HCT116 (cell line): ENCODE measurements at regions not wholly inside any gene's neighbourhood (a gene's known extent, or its start where the extent isn't known, plus 50 kb on each side); places are given as distances from the start of the nearest gene placed in this dataset.
"Not testable (repeated sequence)": the region's sequence is repeated elsewhere in the genome, so short reads cannot be mapped to it uniquely, and the experiment has no call there.

Source experiments
- ATAC-seq: fragments of 200-7000 bp; cut with Tn5 transposase; 2 replicates; pipeline ENCODE4 v1.9.1; 2020; ENCODE audit warnings: mild to moderate bottlenecking, moderate library complexity
- BruUV-seq: library from RNA; stranded (reverse); fragments of 400-500 nt; replicated peaks from 2 replicates; lab custom pipeline; 2021; lab: Mats Ljungman, UMichigan
- CTCF ChIA-PET: fragments of 300-600 bp; sonication (Branson Sonifier 250); formaldehyde crosslinking; loops from one replicate; lab custom pipeline; 2021; ENCODE audit warnings: antibody characterized with exemption; lab: Charles Lee
- POLR2A ChIA-PET: fragments of 300-600, 350-600 bp; sonication (Branson Sonifier 250); formaldehyde crosslinking; loops from one replicate; lab custom pipeline; 2021; ENCODE audit warnings: antibody characterized with exemption; lab: Charles Lee
- RAD21 ChIA-PET, 2 experiments: fragments of 300-600 bp; sonication (Branson Sonifier 250); formaldehyde crosslinking; loops; one replicate each; lab custom pipeline; 2023; ENCODE audit warnings: low total read pairs in 2 of 2; ENCODE audit not compliant: uncharacterized antibody in 2 of 2, unreplicated experiment in 2 of 2, low non-redundant PET in 1 of 2; lab: Charles Lee
- DNase-seq: peaks from one replicate; pipeline ENCODE4 v3.0.0-alpha.2; 2010; ENCODE audit warnings: low read depth, low spot score
- H2AFZ ChIP-seq: fragments of 200-600 bp; shearing (Covaris generic), sonication (generic); 2 replicates; pipeline ENCODE4 v1.6.1; 2017; ENCODE audit warnings: low read depth, mixed run types, mixed read lengths, antibody characterized with exemption, low read length; ENCODE audit not compliant: poor library complexity, severe bottlenecking
- H3K27ac ChIP-seq: 2 replicates; pipeline ENCODE4 v1.5.1; 2012; ENCODE audit warnings: low read depth, low read length
- H3K27me3 ChIP-seq: fragments of 200-600 bp; sonication (generic); 2 replicates; pipeline ENCODE4 v1.6.1; 2016; ENCODE audit warnings: mixed run types, low read length, mixed read lengths; ENCODE audit not compliant: insufficient read depth
- H3K36me3 ChIP-seq, 2 experiments: fragments of 200-500 bp in 1 of 2; fragments of 200-600 bp in 1 of 2; sonication (Bioruptor generic) in 1 of 2; sonication (generic) in 1 of 2; 2 replicates each; pipeline versions ENCODE4 v1.5.1 to v1.6.1; 2014 to 2016; ENCODE audit warnings: low read length in 2 of 2, inconsistent platforms in 1 of 2, mixed read lengths in 1 of 2, mixed run types in 1 of 2; ENCODE audit not compliant: insufficient read depth in 2 of 2, control insufficient read depth in 1 of 2
- H3K4me1 ChIP-seq, 2 experiments: fragments of 200-600 bp in 1 of 2; sonication (generic) in 1 of 2; 2 replicates each; pipeline versions ENCODE4 v1.5.1 to v1.6.1; 2012 to 2017; ENCODE audit warnings: low read length in 2 of 2, inconsistent platforms in 1 of 2, mild to moderate bottlenecking in 1 of 2, mixed read lengths in 1 of 2, mixed run types in 1 of 2, moderate library complexity in 1 of 2; ENCODE audit not compliant: insufficient read depth in 2 of 2, control insufficient read depth in 1 of 2
- H3K4me2 ChIP-seq: fragments of 200-600 bp; sonication (generic); 2 replicates; pipeline ENCODE4 v1.6.1; 2017; ENCODE audit warnings: mixed run types, low read length, mixed read lengths
- H3K4me3 ChIP-seq, 2 experiments: fragments of 200-600 bp in 1 of 2; sonication (generic) in 1 of 2; replicated peaks in 1 of 2; 2 replicates each; pipeline ENCODE4 v1.5.1; 2011 to 2016; ENCODE audit warnings: low read length in 2 of 2, control low read depth in 1 of 2, low read depth in 1 of 2, mild to moderate bottlenecking in 1 of 2, mixed read lengths in 1 of 2, mixed run types in 1 of 2
- H3K79me2 ChIP-seq: fragments of 200-600 bp; sonication (generic); 2 replicates; pipeline ENCODE4 v1.6.1; 2017; ENCODE audit warnings: mild to moderate bottlenecking, mixed run types, low read length, moderate library complexity, mixed read lengths; ENCODE audit not compliant: insufficient read depth
- H3K9ac ChIP-seq: fragments of 200-600 bp; sonication (generic); 2 replicates; pipeline ENCODE4 v1.6.1; 2016; ENCODE audit warnings: low read length, mixed read lengths
- H3K9me2 ChIP-seq: fragments of 200-600 bp; sonication (generic), shearing (Covaris generic); 2 replicates; pipeline ENCODE4 v1.6.1; 2017; ENCODE audit warnings: mixed run types, mild to moderate bottlenecking, moderate library complexity; ENCODE audit not compliant: insufficient read depth
- H3K9me3 ChIP-seq, 2 experiments: fragments of 200-500 bp in 1 of 2; fragments of 200-600 bp in 1 of 2; sonication (Bioruptor generic) in 1 of 2; sonication (generic) in 1 of 2; 2 replicates each; pipeline ENCODE4 v1.6.1; 2014 to 2017; ENCODE audit warnings: low read length in 2 of 2, mixed read lengths in 2 of 2, inconsistent platforms in 1 of 2, low read depth in 1 of 2, mild to moderate bottlenecking in 1 of 2, mixed run types in 1 of 2, moderate library complexity in 1 of 2; ENCODE audit not compliant: control insufficient read depth in 1 of 2, insufficient read depth in 1 of 2
- H4K20me1 ChIP-seq: fragments of 200-600 bp; sonication (generic), shearing (Covaris generic); 2 replicates; pipeline ENCODE4 v1.6.1; 2017; ENCODE audit warnings: mixed run types, mild to moderate bottlenecking, moderate library complexity; ENCODE audit not compliant: insufficient read depth
- intact Hi-C: fragments of 100-400 bp; cut with micrococcal nuclease; formaldehyde crosslinking; loops from 2 replicates; pipeline ENCODE4 v1.10.0; 2022

- RAD21 ChIA-PET, POLR2A ChIA-PET: not testable (repeated sequence)
Measured at GRCh38 chr20:29629395-29629794, 1628.1 kb upstream of the DEFB115 start.

More at GRCh38 chr20:29629395-29629794, 1628.1 kb upstream of the DEFB115 start:
- BruUV-seq, H3K9ac ChIP-seq, ATAC-seq, CTCF ChIA-PET, H4K20me1 ChIP-seq, intact Hi-C loops, H3K79me2 ChIP-seq, H3K36me3 ChIP-seq, H3K27me3 ChIP-seq, DNase-seq, H3K4me3 ChIP-seq, H3K4me2 ChIP-seq, H3K27ac ChIP-seq, H3K9me2 ChIP-seq, H3K4me1 ChIP-seq, H3K9me3 ChIP-seq, H2AFZ ChIP-seq: not testable (repeated sequence)
